GM12878 (cell line): ENCODE measurements at regions not wholly inside any gene's neighbourhood (a gene's known extent, or its start where the extent isn't known, plus 50 kb on each side); places are given as distances from the start of the nearest gene placed in this dataset.

Source experiments
- ATAC-seq: fragments of 200-7000 bp; cut with Tn5 transposase; 3 replicates; pipeline ENCODE4 v1.9.1; 2020; ENCODE audit warnings: mild to moderate bottlenecking, moderate library complexity
- BruUV-seq: library from RNA; stranded (reverse); fragments of 400-500 nt; replicated peaks from 2 replicates; lab custom pipeline; 2021; lab: Mats Ljungman, UMichigan
- CTCF ChIA-PET: fragments of 300-600 bp; sonication (Branson Sonifier 250); formaldehyde crosslinking; extraction: SDS; loops from one replicate; lab custom pipeline; 2021; ENCODE audit warnings: inconsistent platforms; lab: Yijun Ruan, JAX
- POLR2A ChIA-PET: fragments of 350-600 bp; formaldehyde crosslinking; extraction: SDS; loops from one replicate; lab custom pipeline; 2021; ENCODE audit warnings: inconsistent platforms; lab: Charles Lee
- RAD21 ChIA-PET: fragments of 300-600 bp; sonication (Branson Sonifier 250); formaldehyde crosslinking; loops from one replicate; lab custom pipeline; 2023; ENCODE audit warnings: antibody characterized with exemption; ENCODE audit not compliant: unreplicated experiment; lab: Charles Lee
- SMC1A ChIA-PET: fragments of 300-600 bp; sonication (Branson Sonifier 250); formaldehyde crosslinking; loops from one replicate; lab custom pipeline; 2023; ENCODE audit not compliant: unreplicated experiment, uncharacterized antibody; lab: Charles Lee
- DNase-seq: peaks from one replicate; pipeline ENCODE4 v3.0.0-alpha.2; 2011; ENCODE audit warnings: low read depth, low spot score
- FAIRE-seq: peaks from 3 replicates; lab custom pipeline; 2011; peaks lifted over from hg19 to GRCh38; lab: Jason Lieb, UNC
- H2AFZ ChIP-seq: 2 replicates; pipeline ENCODE4 v1.6.0; 2011; ENCODE audit warnings: low read depth, low read length, control low read depth; ENCODE audit not compliant: control insufficient read depth
- H3K27ac ChIP-seq: 2 replicates; pipeline ENCODE4 v1.5.1; 2011; ENCODE audit warnings: control low read depth; ENCODE audit not compliant: control insufficient read depth, insufficient read depth
- H3K27me3 ChIP-seq, 2 experiments: replicated peaks in 1 of 2; 2 replicates each; pipeline versions ENCODE4 v1.6.0 to v1.6.1; 2011; ENCODE audit warnings: low read length in 1 of 2; ENCODE audit not compliant: control insufficient read depth in 2 of 2, insufficient read depth in 2 of 2
- H3K36me3 ChIP-seq, 2 experiments: 2 replicates each; pipeline ENCODE4 v1.5.1; 2011; ENCODE audit warnings: low read length in 1 of 2; ENCODE audit not compliant: control insufficient read depth in 2 of 2, insufficient read depth in 2 of 2
- H3K4me1 ChIP-seq: 2 replicates; pipeline ENCODE4 v1.6.1; 2011; ENCODE audit warnings: mild to moderate bottlenecking, low read length, moderate library complexity, mixed read lengths; ENCODE audit not compliant: control insufficient read depth, insufficient read depth
- H3K4me2 ChIP-seq: 2 replicates; pipeline ENCODE4 v1.6.0; 2011; ENCODE audit warnings: control low read depth; ENCODE audit not compliant: control insufficient read depth, insufficient read depth
- H3K4me3 ChIP-seq: fragments of 200-600 bp; sonication (generic); 2 replicates; pipeline ENCODE4 v1.5.1; 2016
- H3K79me2 ChIP-seq: 2 replicates; pipeline ENCODE4 v1.6.0; 2011; ENCODE audit warnings: low read length; ENCODE audit not compliant: control insufficient read depth, insufficient read depth
- H3K9ac ChIP-seq: 2 replicates; pipeline ENCODE4 v1.8.0; 2011; ENCODE audit warnings: low read length, control low read depth, mixed read lengths; ENCODE audit not compliant: control insufficient read depth, insufficient read depth
- H3K9me3 ChIP-seq: replicated peaks from 3 replicates; pipeline ENCODE4 v1.5.1; 2011; ENCODE audit warnings: mild to moderate bottlenecking, low read length; ENCODE audit not compliant: control insufficient read depth, insufficient read depth
- H4K20me1 ChIP-seq: 2 replicates; pipeline ENCODE4 v1.6.0; 2011; ENCODE audit not compliant: control insufficient read depth, insufficient read depth
- BACH1 ChIP-seq: fragments of 450-650 bp; IDR thresholded peaks from 2 replicates; pipeline ENCODE4 v1.6.1; 2017; ENCODE audit warnings: mild to moderate bottlenecking, borderline replicate concordance
- CBFB ChIP-seq: IDR thresholded peaks from 2 replicates; pipeline ENCODE4 v1.6.1; 2016; ENCODE audit warnings: antibody characterized with exemption, low read depth
- CBX5 ChIP-seq: sonication (generic); IDR thresholded peaks from 2 replicates; pipeline ENCODE4 v1.6.1; 2016; ENCODE audit warnings: low read depth, moderate library complexity, mild to moderate bottlenecking, inconsistent platforms
- FOS ChIP-seq: IDR thresholded peaks from 3 replicates; pipeline ENCODE4 v1.6.1; 2011; ENCODE audit warnings: borderline replicate concordance; ENCODE audit not compliant: insufficient read length; ENCODE audit errors: extremely low read depth
- MLLT1 ChIP-seq: fragments of 450-650 bp; IDR thresholded peaks from 2 replicates; pipeline ENCODE4 v1.6.1; 2016; ENCODE audit warnings: mild to moderate bottlenecking
- MYB ChIP-seq: fragments of 150-350 bp; IDR thresholded peaks from 2 replicates; pipeline ENCODE4 v1.6.1; 2014; ENCODE audit warnings: mild to moderate bottlenecking, low read depth, low read length, borderline replicate concordance
- NFYB ChIP-seq: IDR thresholded peaks from 2 replicates; pipeline ENCODE4 v1.6.1; 2011; ENCODE audit warnings: low read depth, mild to moderate bottlenecking, low read length, improper control_type of control experiment, moderate library complexity; ENCODE audit not compliant: insufficient read depth
- PAX8 ChIP-seq: fragments of 450-650 bp; IDR thresholded peaks from 2 replicates; pipeline ENCODE4 v1.6.1; 2017; ENCODE audit warnings: mild to moderate bottlenecking, moderate library complexity
- POLR2AphosphoS2 ChIP-seq: IDR thresholded peaks from 2 replicates; pipeline ENCODE4 v1.6.1; 2011; ENCODE audit warnings: low read depth, mild to moderate bottlenecking, low read length, improper control_type of control experiment, moderate library complexity
- PRDM15 ChIP-seq: fragments of 450-650 bp; formaldehyde crosslinking; IDR thresholded peaks from 2 replicates; pipeline ENCODE4 v1.4.0; 2020; ENCODE audit warnings: mild to moderate bottlenecking, moderate library complexity
- SRF ChIP-seq, 2 experiments: IDR thresholded peaks; 2 replicates each; pipeline ENCODE4 v1.6.1; 2011; ENCODE audit warnings: low read depth in 2 of 2, low read length in 2 of 2, mild to moderate bottlenecking in 1 of 2, moderate library complexity in 1 of 2
- WRNIP1 ChIP-seq: IDR thresholded peaks from 2 replicates; pipeline ENCODE4 v1.6.1; 2011; ENCODE audit warnings: low read depth, low read length, improper control_type of control experiment, borderline replicate concordance
- ZNF217 ChIP-seq: fragments of 450-650 bp; IDR thresholded peaks from 2 replicates; pipeline ENCODE4 v1.6.1; 2017; ENCODE audit warnings: antibody characterized with exemption, mild to moderate bottlenecking
- WGBS: methylation state at CpG from one replicate; pipeline ENCODE4 v1.1.6; 2016; ENCODE audit warnings: low lambda C conversion rate; ENCODE audit not compliant: insufficient replicate concordance, insufficient coverage; ENCODE audit errors: missing lambda C conversion rate; 5-methylcytosine and 5-hydroxymethylcytosine counted together
- in situ Hi-C: fragments of 300-500 bp; cut with MboI; formaldehyde crosslinking; loops from 9 replicates; pipeline ENCODE4 v1.14.3; 2018; ENCODE audit warnings: mixed read lengths
- intact Hi-C: fragments of 100-400 bp; cut with micrococcal nuclease; formaldehyde crosslinking; loops from one replicate; pipeline ENCODE4 v1.14.2; 2022; ENCODE audit not compliant: unreplicated experiment
- TF ChIP-seq, protein P1 (sequence below): IDR thresholded peaks from 2 replicates; pipeline ENCODE4 v1.6.1; 2011; ENCODE audit warnings: borderline replicate concordance, low read depth, mild to moderate bottlenecking, moderate library complexity, low read length; ENCODE audit not compliant: insufficient read depth, poor library complexity, severe bottlenecking
- TF ChIP-seq, protein P2 (sequence below): fragments of 150-350 bp; IDR thresholded peaks from 2 replicates; pipeline ENCODE4 v1.6.1; 2014; ENCODE audit warnings: mild to moderate bottlenecking, low read depth, low read length

DNA sequence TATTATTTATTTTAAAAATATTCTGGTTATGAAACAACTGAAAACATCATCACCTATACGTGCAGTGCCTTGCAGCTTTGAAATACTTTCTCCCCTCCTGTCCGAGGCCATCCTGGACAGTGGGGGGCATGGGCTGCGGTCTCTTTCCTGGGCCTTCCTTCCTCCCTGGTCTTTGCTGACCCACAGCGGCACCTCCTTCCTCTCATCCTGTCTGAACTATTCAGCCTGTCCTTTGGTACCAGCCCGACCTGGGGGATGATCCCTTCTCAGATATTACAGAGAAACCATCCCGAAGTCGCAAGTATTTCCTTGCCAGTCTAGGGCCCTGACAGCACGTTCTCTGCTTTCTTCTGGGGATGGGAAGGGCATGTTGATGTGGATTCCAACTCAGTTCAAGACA, 736.6 kb upstream of the HS6ST1 start (continued):
- TF ChIP-seq NFYB (no peak), MLLT1 (no peak), FOS (no peak), CBFB (no peak), PAX8 (no peak)

DNA sequence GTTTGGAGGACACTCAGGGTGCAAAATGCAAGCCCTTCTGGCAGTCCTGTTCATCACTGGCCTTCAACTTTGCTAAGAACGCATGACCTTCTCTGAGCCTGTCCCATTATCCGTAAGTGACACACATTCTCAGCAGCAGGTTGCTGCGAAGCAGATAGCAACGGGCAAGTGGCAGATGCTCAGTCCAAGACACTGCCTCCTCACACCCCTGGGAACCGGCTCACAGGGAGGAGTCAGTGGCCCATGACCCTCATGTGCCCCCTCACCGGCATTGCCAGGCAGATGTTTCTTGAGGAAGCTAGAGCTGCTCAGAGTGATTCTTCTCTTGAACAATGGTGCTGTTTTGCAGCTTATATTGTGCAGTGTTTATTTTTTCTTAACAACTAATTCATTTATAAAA, 737.2 kb upstream of the HS6ST1 start:
- intact Hi-C loops (no loop called here), in situ Hi-C loops (no loop called here)
- Histone ChIP-seq H4K20me1 (no peaks in the 10 kb centered on the region), H3K36me3 (no peaks in the 10 kb centered on the region), H3K4me3 (no peak overlapping the region), H3K4me1 (0 out of 2 replicates have a peak, but pooled peaks cover 2% of the 10 kb centered on the region), H3K79me2 (no peaks in the 10 kb centered on the region), H3K27ac (no peak overlapping the region), H3K9me3 (no peaks in the 10 kb centered on the region; the same call in 2 of the 3 replicates), H3K9ac (no peak overlapping the region), H2AFZ (no peak overlapping the region), H3K27me3 (no peaks in the 10 kb centered on the region), H3K4me2 (no peak overlapping the region)
- ChIA-PET POLR2A (no interaction called here), SMC1A (no interaction called here), RAD21 (no interaction called here), CTCF (no interaction called here)
- WGBS = 49% methylated on average over 6 of the region's 6 CpGs
- ATAC-seq = no peak
- DNase-seq = no peak
- no peak for FAIRE-seq
- no TSS peak for BruUV-seq
- TF ChIP-seq, protein P1, sequence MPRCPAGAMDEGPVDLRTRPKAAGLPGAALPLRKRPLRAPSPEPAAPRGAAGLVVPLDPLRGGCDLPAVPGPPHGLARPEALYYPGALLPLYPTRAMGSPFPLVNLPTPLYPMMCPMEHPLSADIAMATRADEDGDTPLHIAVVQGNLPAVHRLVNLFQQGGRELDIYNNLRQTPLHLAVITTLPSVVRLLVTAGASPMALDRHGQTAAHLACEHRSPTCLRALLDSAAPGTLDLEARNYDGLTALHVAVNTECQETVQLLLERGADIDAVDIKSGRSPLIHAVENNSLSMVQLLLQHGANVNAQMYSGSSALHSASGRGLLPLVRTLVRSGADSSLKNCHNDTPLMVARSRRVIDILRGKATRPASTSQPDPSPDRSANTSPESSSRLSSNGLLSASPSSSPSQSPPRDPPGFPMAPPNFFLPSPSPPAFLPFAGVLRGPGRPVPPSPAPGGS = no peak
- TF ChIP-seq MYB = no peak
- no peak for TF ChIP-seq SRF (IDR thresholded peaks at IDR 0.05; ENCODE audit: low read depth in 2 of 2, low read length in 2 of 2)
- no peak for TF ChIP-seq CBX5
- no peak for TF ChIP-seq POLR2AphosphoS2
- no peak for TF ChIP-seq WRNIP1
- no peak for TF ChIP-seq BACH1
- no peak for TF ChIP-seq ZNF217
- no peak for TF ChIP-seq PRDM15 (CRISPR knock-in tag)
- no peak for TF ChIP-seq PAX8
- TF ChIP-seq, protein P2, sequence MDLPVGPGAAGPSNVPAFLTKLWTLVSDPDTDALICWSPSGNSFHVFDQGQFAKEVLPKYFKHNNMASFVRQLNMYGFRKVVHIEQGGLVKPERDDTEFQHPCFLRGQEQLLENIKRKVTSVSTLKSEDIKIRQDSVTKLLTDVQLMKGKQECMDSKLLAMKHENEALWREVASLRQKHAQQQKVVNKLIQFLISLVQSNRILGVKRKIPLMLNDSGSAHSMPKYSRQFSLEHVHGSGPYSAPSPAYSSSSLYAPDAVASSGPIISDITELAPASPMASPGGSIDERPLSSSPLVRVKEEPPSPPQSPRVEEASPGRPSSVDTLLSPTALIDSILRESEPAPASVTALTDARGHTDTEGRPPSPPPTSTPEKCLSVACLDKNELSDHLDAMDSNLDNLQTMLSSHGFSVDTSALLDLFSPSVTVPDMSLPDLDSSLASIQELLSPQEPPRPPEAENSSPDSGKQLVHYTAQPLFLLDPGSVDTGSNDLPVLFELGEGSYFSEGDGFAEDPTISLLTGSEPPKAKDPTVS = no peak
